ENCODE measurements at regions not wholly inside any gene's neighbourhood (a gene's known extent, or its start where the extent isn't known, plus 50 kb on each side); places are given as distances from the start of the nearest gene placed in this dataset.

DNA sequence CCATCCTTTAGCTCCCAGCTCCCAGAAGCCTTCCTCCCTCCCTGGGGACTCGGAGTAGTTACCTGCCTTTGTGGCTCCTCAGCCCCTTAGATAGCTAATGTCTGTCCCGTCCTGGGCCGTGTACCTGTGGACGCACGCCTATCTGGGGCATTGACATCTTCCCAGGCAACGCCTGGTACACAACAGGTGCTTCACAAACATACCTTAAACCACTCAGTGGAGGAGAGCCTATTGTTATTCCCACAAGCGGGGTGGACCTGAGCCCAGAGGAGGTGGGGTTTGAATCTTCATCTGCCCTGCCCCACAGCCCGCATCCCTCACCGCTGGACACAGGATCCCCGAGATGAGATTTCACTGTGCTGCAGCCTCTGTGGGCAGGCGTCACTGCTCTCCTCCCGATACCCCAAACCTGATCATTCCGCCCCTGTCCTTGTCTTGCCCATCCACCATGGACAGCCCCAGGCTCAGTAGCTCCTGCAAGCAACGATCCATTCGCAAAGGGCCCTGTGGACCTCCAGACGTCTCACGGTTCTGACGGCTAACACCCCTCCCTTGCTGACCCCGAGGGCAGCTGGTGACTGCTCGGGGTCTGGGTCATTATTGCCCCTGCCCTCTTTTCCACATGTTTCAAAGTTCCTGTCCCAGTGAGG lies 73.8 kb upstream of the SHISAL1 start:
- no peak for DNase-seq

DNA sequence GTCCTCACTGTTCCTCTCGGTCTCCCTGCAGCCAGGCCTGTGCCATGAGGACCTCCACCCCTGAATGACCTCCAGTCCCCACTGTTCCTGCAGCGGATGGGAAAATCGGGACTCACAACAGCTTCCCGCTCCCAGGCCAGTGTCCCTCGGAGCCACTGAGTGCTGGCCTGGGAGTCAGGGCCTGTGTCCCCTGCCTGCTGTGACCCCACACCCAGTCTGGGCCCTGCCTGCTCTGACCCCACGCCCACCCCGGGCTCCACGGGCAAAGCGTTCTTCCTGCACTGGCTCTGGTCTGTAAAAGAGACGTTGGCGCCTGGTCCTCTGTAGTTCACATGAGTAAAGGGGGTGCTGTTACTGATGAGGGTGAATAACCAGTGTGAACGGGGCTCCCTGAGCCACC lies 73.0 kb upstream of the SHISAL1 start:
- no peak for DNase-seq

DNA sequence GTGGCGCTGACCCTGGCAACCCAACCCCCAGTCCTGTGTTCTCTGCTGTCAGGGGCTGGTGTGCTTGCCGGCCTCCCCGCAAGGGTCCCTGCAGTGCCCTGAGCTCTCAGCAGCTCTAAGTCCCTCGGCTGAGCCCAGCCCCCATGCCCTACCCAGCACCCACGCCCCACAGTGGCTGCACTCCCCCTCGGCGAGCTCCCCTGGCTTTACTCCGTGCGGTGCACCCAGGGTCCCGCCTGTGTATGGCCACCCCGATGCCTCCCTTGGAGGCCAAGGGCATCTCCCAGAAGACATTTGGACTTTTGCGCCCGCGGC lies 72.5 kb upstream of the SHISAL1 start:
- no peak for DNase-seq

DNA sequence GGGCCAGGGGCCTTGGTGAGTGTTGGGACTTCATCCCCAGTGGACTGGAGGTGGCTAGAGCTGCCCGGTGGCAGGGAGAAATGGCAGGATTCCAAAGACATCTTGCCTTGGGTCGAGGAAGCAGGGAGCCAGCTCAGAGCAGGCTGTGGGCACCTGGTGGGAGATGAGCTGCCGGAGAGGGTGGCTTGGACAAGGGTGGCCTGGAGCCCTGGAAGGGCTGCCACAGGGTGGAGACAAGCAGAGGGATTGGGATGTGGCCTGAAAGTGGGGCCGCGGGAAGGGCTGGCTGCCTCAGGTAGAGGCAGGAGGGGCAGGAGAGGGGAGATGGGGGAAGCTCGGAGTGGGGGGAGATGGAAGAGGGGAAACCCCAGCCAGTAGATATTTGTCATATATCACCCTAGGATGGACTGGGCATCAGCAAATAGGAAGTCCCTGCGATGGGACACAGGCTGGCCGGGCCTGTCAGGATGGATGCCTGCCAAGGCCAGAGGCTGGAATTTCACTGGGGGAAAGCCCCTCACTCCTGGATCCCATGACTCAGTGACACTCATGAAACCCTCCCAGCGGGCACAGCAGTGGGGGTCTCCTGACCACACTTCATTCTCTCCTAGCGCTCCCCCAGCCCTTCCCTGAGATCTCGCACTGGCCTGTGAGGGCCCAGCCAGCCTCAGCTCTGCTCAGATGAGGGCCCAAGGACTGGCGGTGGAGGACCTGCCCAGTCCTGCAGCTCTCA lies 72.0 kb upstream of the SHISAL1 start:
- DNase-seq, result no peak

DNA sequence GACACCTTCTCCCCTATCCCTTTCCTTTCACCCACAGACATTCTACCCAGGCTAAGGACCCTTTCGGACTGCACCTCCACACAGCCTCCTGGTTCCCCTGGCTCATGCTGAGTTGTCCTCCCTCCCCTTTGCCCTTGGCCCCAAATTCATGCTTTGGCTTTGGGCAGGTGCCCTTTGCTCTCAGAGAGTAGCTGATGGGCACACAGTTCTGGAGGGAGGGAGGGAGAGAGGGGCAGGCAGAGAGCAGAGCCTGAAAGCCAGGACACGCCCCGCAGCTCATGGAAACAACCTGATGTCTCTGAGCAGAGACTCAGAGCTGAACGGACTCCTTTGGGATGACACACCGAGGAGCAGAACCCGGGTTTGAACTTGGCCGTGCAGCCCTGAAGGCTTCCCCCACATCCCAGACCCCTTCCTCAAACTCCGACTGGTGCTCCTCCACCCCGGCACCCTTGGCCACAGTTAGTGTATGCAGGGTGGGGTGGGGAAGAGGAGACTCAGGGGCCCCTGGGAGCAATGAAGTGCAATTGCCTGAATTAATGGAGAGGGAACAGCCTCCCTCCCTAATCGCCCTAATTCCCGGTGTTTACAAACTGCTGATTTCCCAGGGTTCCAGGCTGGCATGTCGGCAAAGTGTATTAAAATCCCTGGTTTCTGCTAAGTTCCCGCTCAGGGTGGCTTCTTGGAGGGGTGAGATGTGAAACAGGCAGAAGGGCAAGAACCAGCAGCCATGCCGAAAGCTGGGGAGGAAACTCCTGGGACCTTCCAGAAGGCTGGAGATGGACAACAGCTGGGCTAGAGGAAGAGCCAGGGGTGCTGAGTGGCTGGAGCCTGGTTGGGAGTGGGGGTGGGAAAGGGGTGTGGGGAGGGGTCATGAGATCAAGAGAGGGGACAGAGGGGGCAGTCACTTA lies 71.2 kb upstream of the SHISAL1 start:
- DNase-seq, result no peak

DNA sequence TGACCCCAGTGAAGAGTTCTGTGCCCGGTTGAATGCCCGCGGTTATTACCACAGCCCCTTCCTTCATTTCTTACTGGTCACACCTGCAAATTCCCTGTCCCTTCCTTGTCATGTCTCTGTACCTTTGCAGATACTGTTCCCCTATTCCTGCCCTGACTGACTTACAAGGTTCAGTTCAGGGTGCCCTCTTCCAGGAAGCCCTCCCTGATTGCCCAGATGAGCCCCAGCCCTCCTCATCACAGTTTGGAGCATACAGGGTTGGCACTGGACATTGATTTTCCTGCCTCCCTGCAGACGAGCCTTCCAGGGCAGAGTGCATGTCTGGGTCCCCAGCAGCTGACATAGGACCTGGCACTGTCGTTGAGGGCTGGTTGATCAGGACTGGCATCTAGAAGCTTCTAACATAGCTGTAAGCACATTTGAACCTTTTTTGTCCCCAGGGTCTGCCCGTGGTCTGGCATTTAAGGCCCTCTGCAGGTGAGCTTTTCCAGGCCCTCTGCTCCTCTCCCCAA lies 70.4 kb upstream of the SHISAL1 start:
- no peak for DNase-seq

DNA sequence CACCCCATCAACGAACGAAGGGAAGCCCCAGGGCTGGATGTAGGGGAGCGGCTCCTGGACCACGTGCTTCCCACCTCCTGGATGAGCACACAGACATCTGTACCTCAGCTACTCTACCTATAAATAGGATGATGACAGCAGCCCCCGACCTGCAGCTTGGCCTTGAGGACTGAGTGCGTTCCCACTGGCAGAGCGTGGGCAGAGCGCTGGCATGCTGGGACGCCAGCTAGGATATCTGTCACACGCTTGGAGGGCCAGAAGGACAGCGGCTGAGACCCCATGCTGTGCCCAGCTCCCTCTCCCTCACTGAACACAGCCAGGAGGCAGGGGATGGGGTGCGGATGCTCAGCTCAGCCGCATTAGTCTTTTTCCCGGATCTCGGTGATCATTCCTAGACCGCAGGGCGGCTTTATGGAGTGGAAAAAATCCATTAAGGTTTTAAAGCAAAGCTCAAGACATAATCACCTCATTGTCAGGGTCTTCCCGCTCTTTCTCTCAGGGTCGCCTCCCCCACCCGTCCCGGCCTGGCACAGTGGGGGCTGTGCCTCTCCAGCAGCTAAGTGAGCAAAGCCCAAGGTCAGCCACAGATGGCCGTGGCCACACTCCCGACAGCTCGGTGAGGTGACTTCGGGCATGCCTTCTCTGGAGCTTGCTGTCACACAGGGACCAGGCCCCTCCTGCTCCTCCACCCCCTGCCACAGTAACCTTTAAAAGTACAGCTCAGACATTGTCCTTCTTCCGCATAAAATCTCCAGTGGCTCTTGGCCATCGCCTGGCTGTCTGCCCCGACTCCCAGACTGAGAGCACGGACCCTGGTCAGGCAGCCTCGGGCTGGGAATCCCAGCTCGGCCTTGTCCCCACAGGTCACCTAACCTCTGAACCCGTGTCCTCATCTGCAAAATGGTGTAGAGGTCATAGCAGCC lies 69.6 kb upstream of the SHISAL1 start:
- no peak for DNase-seq

DNA sequence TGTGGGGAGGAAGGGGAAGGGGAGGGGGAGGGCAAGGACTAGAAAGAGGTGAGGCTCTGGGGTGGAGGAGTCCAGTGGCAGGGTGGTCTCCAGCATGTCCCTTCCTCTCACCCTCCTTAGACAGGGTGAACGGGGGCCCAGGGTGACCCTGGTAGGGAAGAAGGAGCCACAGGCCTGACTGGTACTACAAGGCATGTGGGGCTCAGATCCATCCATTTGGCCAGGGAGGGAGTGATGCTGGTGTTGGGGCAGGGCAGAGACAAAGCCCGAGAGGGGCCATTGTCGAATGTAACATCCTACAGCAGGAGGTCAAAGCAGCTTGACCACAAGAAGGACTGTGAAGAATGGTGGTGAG lies 69.0 kb upstream of the SHISAL1 start:
- no peak for DNase-seq

DNA sequence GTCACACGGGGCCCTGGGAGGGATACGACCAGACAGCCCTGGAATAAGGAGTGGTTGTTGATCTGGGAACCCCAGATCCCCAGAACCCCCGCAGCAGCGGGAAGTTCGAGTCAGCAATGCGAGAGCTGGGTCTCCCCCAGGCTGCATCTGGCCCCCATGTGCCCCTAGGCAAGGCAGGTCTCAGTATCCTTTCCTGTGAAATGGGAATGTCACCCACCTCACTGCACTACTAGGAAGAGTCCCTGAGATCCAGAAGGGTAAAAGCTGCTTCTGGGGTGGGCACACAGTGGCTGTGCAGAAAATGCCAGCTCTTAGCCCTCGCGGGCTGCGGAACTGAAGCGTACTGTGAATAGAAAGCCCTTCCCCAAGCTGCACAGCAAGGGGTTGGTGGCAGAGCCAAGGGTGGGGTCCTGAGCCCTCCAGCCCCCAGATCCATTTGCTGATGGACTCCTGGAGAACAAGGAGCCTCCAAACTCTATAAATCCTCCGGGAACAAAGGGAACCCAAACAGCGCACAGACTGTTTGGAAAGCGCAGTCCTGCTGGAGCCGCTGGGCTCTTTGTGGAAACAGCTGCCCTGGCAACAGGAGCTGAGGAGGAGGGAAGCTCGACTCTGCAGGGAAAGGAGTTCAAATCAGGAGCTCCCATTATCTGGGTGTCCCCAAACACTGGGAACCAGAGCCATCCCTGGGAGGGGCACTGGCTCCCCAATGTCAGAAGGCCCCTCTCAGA lies 68.2 kb upstream of the SHISAL1 start:
- DNase-seq, result peak; percentile 37

DNA sequence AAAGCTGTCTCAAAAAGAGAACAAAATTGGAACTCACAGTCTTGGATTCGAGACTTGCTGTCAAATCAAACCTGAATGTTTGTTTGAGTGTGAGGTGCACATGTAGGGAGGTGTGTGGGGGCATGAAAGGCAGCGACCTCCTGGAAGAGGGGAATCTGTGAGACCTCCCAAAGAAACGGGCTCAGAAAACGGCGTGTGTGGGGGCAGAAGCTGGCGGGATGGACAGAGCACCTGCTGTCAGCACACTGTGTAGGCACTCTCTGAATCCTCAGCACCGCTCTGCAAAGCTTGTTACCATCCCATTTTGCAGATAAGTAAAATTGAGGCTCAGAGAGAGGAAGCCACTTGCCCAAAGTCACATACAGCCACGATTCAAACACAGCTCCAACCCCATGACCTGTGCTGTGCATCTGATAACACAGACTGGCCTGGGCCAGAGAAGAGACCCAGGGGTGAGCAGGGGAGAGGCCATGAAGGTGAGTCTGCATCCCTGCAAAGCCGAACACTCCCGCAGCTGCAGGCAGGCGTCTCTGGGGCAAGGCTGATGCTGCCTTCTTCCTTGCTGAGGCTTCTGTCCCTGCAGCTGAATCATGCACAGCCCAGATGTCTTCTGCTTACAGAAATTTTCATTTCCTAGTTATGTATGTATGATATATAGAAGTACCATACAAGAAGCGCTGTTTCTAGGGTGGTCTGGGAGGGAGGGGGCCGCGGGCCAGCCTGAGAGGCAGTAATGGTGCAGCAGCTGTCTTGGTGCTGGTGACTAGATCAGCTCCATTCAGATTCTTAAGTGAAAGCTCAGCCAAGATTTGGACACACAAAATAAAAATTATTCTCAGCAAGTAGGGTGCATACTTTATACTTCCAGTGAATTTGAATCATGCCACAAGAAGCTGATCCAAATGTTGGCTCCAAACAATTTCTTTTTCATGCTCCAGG lies 67.3 kb upstream of the SHISAL1 start:
- DNase-seq, result peak; percentile 37

DNA sequence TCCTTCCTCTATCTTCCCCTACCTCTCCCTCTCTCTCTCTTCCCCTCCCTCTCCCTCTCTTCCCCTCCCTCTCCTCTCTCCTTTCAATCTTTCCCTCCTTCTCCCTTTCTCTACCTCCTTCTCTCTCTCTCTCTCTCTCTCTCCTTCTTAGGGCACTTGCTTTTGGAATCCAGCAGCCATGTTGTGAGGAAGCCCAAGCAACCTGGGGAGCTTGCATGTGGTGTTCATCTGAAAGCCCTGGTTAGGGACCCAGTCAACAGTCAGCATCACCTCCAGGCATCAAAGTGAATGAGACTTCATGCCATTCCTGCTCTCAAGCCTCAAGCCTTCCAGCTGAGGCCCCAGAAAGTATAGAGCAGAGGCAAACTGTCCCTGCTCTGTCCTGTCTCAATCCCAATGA lies 65.6 kb upstream of the SHISAL1 start:
- DNase-seq, result no peak

DNA sequence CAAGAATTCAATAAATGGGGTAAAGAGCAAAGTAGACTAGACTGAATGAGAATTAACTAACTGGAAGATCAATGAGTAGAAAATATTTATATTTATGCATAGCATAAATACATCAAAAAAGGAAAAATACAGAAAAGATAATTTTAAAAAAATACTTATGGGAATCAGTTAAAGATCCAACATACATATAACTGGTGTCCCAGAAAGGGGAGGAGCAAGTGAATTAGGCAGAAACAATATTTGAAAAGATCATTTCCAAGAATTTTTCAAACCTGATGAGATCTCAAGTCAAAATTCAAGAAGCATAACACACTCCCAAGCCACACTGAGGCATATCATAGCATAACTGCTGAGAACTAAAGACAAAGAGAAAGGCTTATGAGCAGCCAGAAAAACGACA lies 62.7 kb upstream of the SHISAL1 start:
- DNase-seq, result no peak

DNA sequence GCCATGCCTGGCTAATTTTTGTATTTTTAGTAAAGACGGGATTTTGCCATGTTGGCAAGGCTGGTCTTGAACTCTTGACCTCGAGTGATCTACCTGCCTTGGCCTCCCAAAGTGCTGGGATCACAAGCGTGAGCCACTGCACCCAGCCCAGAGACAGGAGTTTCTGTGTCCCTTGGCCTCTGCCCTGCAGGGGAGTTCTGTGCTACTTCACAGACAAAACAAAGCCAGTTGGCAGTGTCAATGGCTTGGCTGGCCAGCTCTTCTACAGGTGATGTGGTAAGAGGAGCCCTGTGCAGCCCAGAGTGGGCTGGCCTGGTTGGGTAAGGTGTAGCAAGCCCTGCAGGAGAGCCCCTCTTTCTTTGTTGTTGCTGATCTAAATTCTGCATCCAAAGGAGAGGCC lies 60.5 kb upstream of the SHISAL1 start:
- peak; percentile 11 for DNase-seq

DNA sequence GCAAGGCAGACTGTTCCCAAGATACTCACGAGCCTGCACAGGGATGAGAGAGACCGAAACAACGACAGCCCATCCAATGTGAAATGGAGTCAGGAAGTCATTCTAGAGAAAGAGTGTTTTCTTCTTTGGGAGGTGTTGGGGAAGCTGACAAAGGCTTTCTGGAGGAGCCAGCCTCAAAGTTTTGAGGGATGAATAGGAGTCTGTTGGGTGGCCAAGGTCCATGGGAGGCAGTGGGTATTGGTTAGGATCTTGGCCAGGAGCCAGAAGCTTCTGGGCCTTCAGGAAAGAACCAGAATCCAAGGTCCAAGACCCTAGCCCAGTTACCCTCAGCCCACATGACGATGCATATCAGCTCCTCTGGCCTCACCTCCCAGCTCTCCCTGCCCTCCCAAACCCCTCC lies 59.9 kb upstream of the SHISAL1 start:
- peak; percentile 36 for DNase-seq

DNA sequence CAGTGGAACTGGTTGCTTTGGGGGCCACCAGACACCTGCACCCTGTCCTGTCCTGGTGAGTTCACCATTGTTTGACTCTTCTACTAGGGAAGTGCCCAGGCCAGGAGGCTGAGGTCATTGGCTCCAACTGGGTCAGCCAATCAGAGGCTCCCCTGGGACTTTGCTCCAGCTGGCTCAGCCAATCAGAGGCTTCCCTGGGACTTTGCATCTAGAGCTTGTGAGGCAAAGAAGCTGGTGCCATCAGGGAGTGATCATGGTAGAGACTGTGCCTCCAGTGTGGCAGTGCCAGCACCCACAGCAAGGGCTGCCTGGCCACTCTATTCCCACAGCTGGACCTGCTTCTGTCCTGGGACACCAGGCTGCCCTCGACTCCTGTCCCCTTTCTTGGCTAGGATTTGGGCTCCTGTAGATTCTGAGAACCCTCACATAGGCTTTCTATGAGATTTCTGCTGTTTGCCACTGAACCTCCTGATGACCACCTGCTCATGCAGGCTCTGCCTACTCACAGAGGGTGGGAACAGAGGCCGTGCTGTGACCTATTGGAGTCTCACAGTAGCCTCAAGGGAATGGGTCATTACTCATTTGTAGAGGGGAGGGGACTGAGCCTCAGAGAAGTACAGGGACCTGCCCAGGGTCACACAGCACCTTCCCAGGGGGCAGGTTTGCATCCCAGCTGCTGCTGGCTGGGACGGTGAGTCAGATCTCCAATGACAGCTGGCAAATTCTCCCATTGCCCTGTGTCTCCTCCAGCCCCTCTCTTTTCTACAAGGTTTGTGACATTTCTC lies 59.2 kb upstream of the SHISAL1 start:
- DNase-seq, result peak; percentile 32

DNA sequence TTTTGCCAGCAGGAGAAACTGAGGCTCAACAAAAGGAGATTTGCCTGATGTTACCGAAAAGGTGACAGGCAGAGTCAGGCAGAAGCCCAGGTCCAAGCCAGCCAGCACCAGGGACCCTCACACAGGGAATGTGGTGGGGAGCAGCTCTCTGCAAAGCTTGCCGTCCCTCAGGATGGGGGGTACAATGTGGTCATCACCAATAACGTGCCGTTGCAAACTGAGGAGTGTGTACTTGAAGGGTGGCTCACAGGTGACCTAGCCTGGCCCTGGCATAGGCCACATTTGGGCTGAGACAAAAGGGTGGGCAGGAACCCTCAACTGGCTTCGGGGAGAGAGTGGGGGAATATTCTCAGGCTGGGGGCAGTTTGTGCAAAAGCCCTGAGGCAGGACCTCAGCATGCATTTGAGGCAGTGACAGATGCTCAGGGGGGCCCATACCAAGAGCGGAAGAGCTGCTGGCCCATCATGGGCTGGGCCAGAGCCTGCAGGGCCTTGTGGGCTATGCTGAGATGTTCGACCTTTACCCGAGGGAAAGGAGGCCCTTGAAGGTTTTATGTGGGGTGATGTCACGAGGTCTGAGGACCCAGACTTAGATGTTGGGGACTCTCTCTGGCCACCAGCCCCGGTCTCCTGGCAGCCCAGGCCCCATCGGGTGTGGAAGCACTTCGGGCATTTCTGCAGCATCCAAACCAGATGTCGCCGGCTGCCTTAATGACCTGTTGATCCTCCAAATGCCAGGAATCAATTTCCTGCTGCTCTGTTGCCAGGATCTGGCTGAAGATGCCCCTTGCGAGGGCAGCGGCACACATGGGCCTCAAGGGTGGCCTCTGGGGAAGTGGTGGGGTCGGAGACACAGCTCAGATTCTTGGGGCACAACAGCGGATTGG lies 57.4 kb upstream of the SHISAL1 start:
- DNase-seq, result peak; percentile 38

DNA sequence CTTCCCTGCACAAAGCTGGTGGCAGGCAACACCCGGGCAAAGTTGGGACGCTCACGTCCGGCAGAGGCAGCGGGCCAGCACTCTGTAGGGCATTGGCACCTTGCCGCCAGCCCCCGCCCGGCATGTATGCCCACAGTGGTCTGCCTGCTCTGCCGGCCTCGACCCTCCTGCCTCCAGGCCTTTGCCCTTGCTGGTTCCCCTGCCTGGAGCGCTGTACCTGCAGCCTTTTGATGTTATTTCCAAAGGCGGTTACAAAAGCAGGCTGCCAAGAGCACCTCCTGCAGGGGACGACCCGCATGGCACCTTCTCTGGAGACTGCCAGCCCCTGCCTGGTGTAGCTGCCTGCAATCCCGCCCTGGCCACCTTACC lies 56.5 kb upstream of the SHISAL1 start:
- peak; percentile 41 for DNase-seq

DNA sequence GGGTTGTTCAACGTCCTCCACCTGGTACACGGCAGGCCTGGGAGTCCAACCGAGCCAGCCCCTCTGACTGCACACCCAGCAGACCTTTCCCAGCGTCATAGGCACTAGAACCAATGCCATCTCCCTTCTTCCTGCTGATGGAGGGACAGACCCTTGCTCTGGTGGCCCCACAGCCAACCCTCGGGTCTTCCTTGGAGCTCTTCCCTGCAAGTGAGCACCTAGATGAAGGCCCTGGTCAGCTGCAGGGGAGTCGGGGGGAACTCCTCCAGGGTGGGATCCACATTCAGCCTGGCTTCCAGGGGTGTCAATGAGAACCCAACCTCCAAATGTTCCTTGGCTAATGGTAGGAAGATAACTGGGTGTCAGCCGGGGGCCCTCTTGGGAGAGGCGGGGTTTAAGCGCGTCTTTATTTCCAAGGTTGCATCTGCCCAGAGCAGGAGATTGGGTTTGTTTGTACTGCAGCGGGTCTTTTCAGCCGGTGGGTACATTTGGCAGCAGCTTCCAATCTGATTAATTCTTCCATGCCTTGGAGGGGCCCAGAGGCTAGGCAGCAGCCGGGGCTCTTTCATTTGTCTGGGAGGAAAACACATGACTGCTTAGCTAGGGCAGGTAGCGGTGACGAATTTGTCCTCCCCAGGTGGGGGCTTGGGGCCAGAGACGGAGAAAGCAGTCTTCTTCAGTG lies 56.0 kb upstream of the SHISAL1 start:
- peak; percentile 37 for DNase-seq
